SK-N-SH (cell line): ENCODE measurements at regions not wholly inside any gene's neighbourhood (a gene's known extent, or its start where the extent isn't known, plus 50 kb on each side); places are given as distances from the start of the nearest gene placed in this dataset.

Source experiments
- CTCF ChIA-PET: fragments of 300-600, 350-600 bp; formaldehyde crosslinking; extraction: SDS; loops from one replicate; lab custom pipeline; 2021; lab: Yijun Ruan, JAX
- POLR2A ChIA-PET: fragments of 350-600 bp; sonication (Branson Sonifier 250); formaldehyde crosslinking; extraction: SDS; loops from one replicate; lab custom pipeline; 2020; ENCODE audit warnings: antibody characterized with exemption, inconsistent platforms; lab: Yijun Ruan, JAX
- DNase-seq: peaks from one replicate; pipeline ENCODE4 v3.0.0; 2012
- H2AFZ ChIP-seq: fragments of 200-600 bp; sonication (generic); 2 replicates; pipeline ENCODE4 v1.8.1; 2016; ENCODE audit warnings: antibody characterized with exemption, mild to moderate bottlenecking, low read depth
- H3F3A ChIP-seq: fragments of 200-600 bp; sonication (generic); replicated peaks from 2 replicates; pipeline ENCODE3; 2016; ENCODE audit warnings: antibody characterized with exemption, mild to moderate bottlenecking; ENCODE audit not compliant: insufficient read depth
- H3K27ac ChIP-seq, 2 experiments: fragments of 200-500 bp in 1 of 2; fragments of 200-600 bp in 1 of 2; sonication (Bioruptor generic) in 1 of 2; sonication (generic), shearing (Covaris generic) in 1 of 2; 2 replicates each; pipeline versions ENCODE4 v1.5.1 to v1.6.1; 2014 to 2016; ENCODE audit warnings: low read depth in 2 of 2, inconsistent platforms in 1 of 2, low read length in 1 of 2, mild to moderate bottlenecking in 1 of 2, mixed read lengths in 1 of 2
- H3K27me3 ChIP-seq: fragments of 200-600 bp; sonication (generic), shearing (Covaris generic); 2 replicates; pipeline ENCODE4 v1.6.1; 2016; ENCODE audit warnings: mixed run types; ENCODE audit not compliant: insufficient read depth
- H3K36me3 ChIP-seq, 2 experiments: fragments of 200-500 bp in 1 of 2; fragments of 200-600 bp in 1 of 2; sonication (Bioruptor generic) in 1 of 2; sonication (generic) in 1 of 2; replicated peaks in 1 of 2; 2 replicates each; pipeline versions ENCODE3 to v1.5.1; 2014 to 2016; ENCODE audit warnings: low read length in 1 of 2, mild to moderate bottlenecking in 1 of 2; ENCODE audit not compliant: insufficient read depth in 2 of 2, control insufficient read depth in 1 of 2
- H3K4me1 ChIP-seq, 2 experiments: fragments of 200-500 bp in 1 of 2; fragments of 200-600 bp in 1 of 2; sonication (Bioruptor generic) in 1 of 2; sonication (generic), shearing (Covaris generic) in 1 of 2; 2 replicates each; pipeline versions ENCODE4 v1.5.1 to v1.6.1; 2014 to 2016; ENCODE audit warnings: low read depth in 1 of 2, low read length in 1 of 2, mixed run types in 1 of 2; ENCODE audit not compliant: insufficient read depth in 2 of 2, control insufficient read depth in 1 of 2
- H3K4me2 ChIP-seq: fragments of 200-600 bp; sonication (generic), shearing (Covaris generic); 2 replicates; pipeline ENCODE4 v1.6.1; 2017; ENCODE audit warnings: mixed run types
- H3K4me3 ChIP-seq, 2 experiments: fragments of 200-500 bp in 1 of 2; fragments of 200-600 bp in 1 of 2; sonication (Bioruptor generic) in 1 of 2; sonication (generic), shearing (Covaris generic) in 1 of 2; 2 replicates each; pipeline versions ENCODE4 v1.5.1 to v1.8.1; 2014 to 2016; ENCODE audit warnings: low read depth in 2 of 2, inconsistent platforms in 1 of 2, low read length in 1 of 2, mild to moderate bottlenecking in 1 of 2, mixed read lengths in 1 of 2, moderate library complexity in 1 of 2
- H3K79me2 ChIP-seq: fragments of 200-600 bp; sonication (generic); 2 replicates; pipeline ENCODE4 v1.8.1; 2017; ENCODE audit warnings: mild to moderate bottlenecking; ENCODE audit not compliant: insufficient read depth
- H3K9ac ChIP-seq: fragments of 200-600 bp; sonication (generic); 2 replicates; pipeline ENCODE4 v1.6.1; 2017; ENCODE audit warnings: mixed run types
- H3K9me2 ChIP-seq: fragments of 200-600 bp; sonication (generic); 2 replicates; pipeline ENCODE4 v1.6.1; 2017; ENCODE audit warnings: mixed run types
- H3K9me3 ChIP-seq: fragments of 200-600 bp; sonication (generic); 2 replicates; pipeline ENCODE4 v1.6.1; 2017; ENCODE audit warnings: mixed run types, mild to moderate bottlenecking, moderate library complexity
- H4K20me1 ChIP-seq: fragments of 200-600 bp; sonication (generic); 2 replicates; pipeline ENCODE4 v1.6.1; 2017; ENCODE audit warnings: mild to moderate bottlenecking, mixed run types; ENCODE audit not compliant: insufficient read depth
- CHD2 ChIP-seq: fragments of 150-350 bp; IDR thresholded peaks from 2 replicates; pipeline ENCODE4 v1.6.1; 2018; ENCODE audit warnings: low read length; ENCODE audit not compliant: partially characterized antibody
- ELF1 ChIP-seq: IDR thresholded peaks from 2 replicates; pipeline ENCODE4 v1.4.0; 2012
- FOSL2 ChIP-seq: IDR thresholded peaks from 2 replicates; pipeline ENCODE4 v1.4.0; 2012; ENCODE audit warnings: low read depth, mild to moderate bottlenecking, moderate library complexity, borderline replicate concordance
- POLR2AphosphoS5 ChIP-seq: IDR thresholded peaks from 2 replicates; pipeline ENCODE4 v1.6.1; 2012; ENCODE audit warnings: low read depth, low read length
- RXRA ChIP-seq: IDR thresholded peaks from 2 replicates; pipeline ENCODE4 v1.4.0; 2012; ENCODE audit warnings: low read depth, mild to moderate bottlenecking, borderline replicate concordance
- TAF1 ChIP-seq: IDR thresholded peaks from 2 replicates; pipeline ENCODE4 v1.6.1; 2012; ENCODE audit warnings: low read depth, mild to moderate bottlenecking, low read length, moderate library complexity, borderline replicate concordance
- TEAD4 ChIP-seq: IDR thresholded peaks from 2 replicates; pipeline ENCODE4 v1.4.0; 2012; ENCODE audit warnings: mild to moderate bottlenecking, borderline replicate concordance; ENCODE audit not compliant: insufficient read depth
- WGBS: methylation state at CpG from one replicate; pipeline ENCODE4 v1.1.6; 2017; ENCODE audit warnings: low lambda C conversion rate; 5-methylcytosine and 5-hydroxymethylcytosine counted together
- TF ChIP-seq, protein P1 (sequence below): IDR thresholded peaks from 2 replicates; pipeline ENCODE4; 2012
- TF ChIP-seq, protein P2 (sequence below): IDR thresholded peaks from 2 replicates; pipeline ENCODE4 v1.4.0; 2012; ENCODE audit warnings: low read depth, borderline replicate concordance
- TF ChIP-seq, protein P3 (sequence below): fragments of 150-350 bp; IDR thresholded peaks from 2 replicates; pipeline ENCODE4 v1.6.1; 2017; ENCODE audit warnings: antibody characterized with exemption, low read length, low read depth, borderline replicate concordance

DNA sequence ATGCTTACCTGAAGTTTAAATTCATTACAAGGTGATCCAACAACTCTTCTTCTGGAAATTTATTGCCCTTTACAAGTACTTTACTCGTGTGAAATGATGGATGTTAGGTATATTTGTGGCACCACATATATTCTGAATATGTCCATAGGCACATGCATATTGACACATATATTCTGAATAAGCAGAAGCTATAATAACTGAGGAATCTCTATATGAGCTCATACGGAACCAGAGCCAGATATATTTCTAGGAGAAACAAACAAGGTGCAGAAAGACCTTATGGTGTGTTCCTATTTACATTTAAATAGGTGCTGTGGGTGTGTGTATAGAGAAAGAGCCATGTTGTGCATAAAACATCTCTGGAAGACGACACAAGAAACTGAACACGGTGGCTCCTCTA lies 456.1 kb upstream of the NPVF start:
- ChIA-PET CTCF (interaction anchor here (0.6 kb wide), 1 partner anchor 18 kb away, joined by 3 read pairs; no protein-coding TSS in a partner anchor), POLR2A (no interaction called here)
- no peak overlapping the region for H2AFZ ChIP-seq
- no peaks in the 10 kb centered on the region; the same call in 1 of the 2 replicates for H3K9me3 ChIP-seq
- TF ChIP-seq, protein P1, sequence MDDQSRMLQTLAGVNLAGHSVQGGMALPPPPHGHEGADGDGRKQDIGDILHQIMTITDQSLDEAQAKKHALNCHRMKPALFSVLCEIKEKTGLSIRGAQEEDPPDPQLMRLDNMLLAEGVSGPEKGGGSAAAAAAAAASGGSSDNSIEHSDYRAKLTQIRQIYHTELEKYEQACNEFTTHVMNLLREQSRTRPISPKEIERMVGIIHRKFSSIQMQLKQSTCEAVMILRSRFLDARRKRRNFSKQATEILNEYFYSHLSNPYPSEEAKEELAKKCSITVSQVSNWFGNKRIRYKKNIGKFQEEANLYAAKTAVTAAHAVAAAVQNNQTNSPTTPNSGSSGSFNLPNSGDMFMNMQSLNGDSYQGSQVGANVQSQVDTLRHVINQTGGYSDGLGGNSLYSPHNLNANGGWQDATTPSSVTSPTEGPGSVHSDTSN: no peak
- TF ChIP-seq TEAD4: no peak
- TF ChIP-seq, protein P2, sequence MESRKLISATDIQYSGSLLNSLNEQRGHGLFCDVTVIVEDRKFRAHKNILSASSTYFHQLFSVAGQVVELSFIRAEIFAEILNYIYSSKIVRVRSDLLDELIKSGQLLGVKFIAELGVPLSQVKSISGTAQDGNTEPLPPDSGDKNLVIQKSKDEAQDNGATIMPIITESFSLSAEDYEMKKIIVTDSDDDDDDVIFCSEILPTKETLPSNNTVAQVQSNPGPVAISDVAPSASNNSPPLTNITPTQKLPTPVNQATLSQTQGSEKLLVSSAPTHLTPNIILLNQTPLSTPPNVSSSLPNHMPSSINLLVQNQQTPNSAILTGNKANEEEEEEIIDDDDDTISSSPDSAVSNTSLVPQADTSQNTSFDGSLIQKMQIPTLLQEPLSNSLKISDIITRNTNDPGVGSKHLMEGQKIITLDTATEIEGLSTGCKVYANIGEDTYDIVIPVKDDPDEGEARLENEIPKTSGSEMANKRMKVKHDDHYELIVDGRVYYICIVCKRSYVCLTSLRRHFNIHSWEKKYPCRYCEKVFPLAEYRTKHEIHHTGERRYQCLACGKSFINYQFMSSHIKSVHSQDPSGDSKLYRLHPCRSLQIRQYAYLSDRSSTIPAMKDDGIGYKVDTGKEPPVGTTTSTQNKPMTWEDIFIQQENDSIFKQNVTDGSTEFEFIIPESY: no peak
- TF ChIP-seq, protein P3, sequence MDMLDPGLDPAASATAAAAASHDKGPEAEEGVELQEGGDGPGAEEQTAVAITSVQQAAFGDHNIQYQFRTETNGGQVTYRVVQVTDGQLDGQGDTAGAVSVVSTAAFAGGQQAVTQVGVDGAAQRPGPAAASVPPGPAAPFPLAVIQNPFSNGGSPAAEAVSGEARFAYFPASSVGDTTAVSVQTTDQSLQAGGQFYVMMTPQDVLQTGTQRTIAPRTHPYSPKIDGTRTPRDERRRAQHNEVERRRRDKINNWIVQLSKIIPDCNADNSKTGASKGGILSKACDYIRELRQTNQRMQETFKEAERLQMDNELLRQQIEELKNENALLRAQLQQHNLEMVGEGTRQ: no peak
- no peak for TF ChIP-seq CHD2
- no peak for TF ChIP-seq ELF1
- no peak for TF ChIP-seq RXRA
- no peak for DNase-seq
- WGBS: 21% methylated on average over 4 of the region's 4 CpGs
- H4K20me1 ChIP-seq: no peaks in the 10 kb centered on the region
- H3K27ac ChIP-seq: no peak overlapping the region
- no peaks in the 10 kb centered on the region for H3K79me2 ChIP-seq
- no peaks in the 10 kb centered on the region for H3K36me3 ChIP-seq
- no peaks in the 10 kb centered on the region for H3K9me2 ChIP-seq
- H3K9ac ChIP-seq: no peak overlapping the region
- no peaks in the 10 kb centered on the region for H3F3A ChIP-seq
- no peak overlapping the region for H3K4me2 ChIP-seq
- no peak overlapping the region for H3K4me3 ChIP-seq
- H3K4me1 ChIP-seq: peaks cover 0 to 4% of the 10 kb centered on the region in 2 experiments; a peak in 1 of 4 replicates
- H3K27me3 ChIP-seq: no peaks in the 10 kb centered on the region

DNA sequence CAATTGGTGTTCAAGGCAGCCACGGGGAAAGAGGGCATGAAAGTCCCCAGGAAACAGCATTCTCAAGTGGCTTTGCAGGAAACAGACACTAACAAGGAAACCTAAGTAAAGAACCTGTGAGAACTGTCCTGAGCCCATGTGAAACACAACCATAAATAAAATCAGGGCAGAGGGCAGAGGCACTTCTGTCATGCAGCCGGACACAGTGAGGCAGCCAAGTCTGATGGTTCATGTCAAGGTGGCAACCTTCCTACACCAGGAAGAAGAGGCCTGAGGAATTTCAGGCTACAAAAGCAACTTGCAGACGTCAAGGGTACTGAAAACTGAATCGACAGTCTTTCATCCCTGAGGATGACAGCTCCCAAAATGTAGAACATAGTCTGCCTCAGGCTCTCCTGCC lies 458.2 kb upstream of the NPVF start:
- Histone ChIP-seq H3K9me3 (no peaks in the 10 kb centered on the region; the same call in 1 of the 2 replicates), H3K36me3 (no peaks in the 10 kb centered on the region), H3F3A (no peaks in the 10 kb centered on the region), H3K4me1 (peaks cover 0 to 4% of the 10 kb centered on the region in 2 experiments; a peak in 1 of 4 replicates), H3K4me3 (no peak overlapping the region; a peak in 1 of 4 replicates), H3K4me2 (no peak overlapping the region)
- DNase-seq: no peak
- TF ChIP-seq TEAD4: no peak
- no peak for TF ChIP-seq TAF1
- TF ChIP-seq FOSL2: no peak
- TF ChIP-seq POLR2AphosphoS5: no peak
- TF ChIP-seq, protein P3: no peak
- TF ChIP-seq, all 33 proteins: peak for 0
- Histone ChIP-seq H2AFZ (no peak overlapping the region), H3K9ac (no peak overlapping the region), H3K9me2 (no peaks in the 10 kb centered on the region), H4K20me1 (no peaks in the 10 kb centered on the region), H3K79me2 (no peaks in the 10 kb centered on the region), H3K27ac (no peak overlapping the region), H3K27me3 (no peaks in the 10 kb centered on the region)
- ChIA-PET POLR2A (no interaction called here), CTCF (no interaction called here)
- 14% methylated on average over 4 of the region's 4 CpGs for WGBS
